M059J (cell line): ENCODE measurements at regions not wholly inside any gene's neighbourhood (a gene's known extent, or its start where the extent isn't known, plus 50 kb on each side); places are given as distances from the start of the nearest gene placed in this dataset.

ENCODE experiments used
- DNase-seq: peaks from one replicate; pipeline ENCODE4 v3.0.0-alpha.2; 2012; ENCODE audit warnings: low read depth

DNA sequence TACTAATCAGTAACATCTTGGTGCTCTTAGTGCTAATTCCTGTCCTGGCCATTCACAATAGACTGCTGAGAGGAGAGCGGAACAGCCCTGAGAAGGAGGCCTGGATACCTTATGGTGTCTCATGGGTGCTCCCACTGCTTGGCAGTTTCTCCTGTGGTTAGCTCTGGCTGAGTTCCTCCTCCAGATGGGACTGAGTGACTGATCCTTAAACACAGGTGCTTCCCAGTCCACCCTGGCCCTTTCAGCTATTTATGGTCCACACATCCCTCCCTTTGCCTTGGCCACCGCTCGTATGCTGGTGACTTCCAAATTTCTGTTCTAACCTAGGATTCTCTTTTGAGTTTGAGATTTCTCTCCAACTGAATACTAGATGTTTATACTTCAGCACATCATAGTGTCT is 157.0 kb upstream of the CACNA1E start:
- no peak for DNase-seq

DNA sequence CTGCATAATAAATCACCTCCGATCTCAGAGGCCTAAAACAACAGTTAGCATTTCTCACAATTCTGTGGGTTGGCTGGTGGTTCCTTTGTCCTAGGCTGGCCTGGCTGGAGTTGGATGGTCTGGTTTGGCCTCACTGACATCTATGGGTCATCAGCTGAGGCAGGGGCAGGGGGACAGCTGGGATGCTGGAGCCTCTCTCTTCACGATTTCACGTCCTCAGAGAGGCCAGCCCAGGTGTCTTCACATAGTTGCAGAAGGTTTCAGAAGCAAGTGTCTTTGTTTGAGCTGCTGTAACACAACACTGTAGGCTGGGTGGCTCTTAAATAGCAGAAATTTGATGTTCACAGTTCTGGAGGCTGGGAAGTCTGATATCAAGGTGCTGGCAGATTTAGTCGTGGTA is 155.5 kb upstream of the CACNA1E start:
- no peak for DNase-seq

GRCh38 chr1:181334724-181335123 is 148.6 kb upstream of the CACNA1E start:
- DNase-seq, result no peak

DNA sequence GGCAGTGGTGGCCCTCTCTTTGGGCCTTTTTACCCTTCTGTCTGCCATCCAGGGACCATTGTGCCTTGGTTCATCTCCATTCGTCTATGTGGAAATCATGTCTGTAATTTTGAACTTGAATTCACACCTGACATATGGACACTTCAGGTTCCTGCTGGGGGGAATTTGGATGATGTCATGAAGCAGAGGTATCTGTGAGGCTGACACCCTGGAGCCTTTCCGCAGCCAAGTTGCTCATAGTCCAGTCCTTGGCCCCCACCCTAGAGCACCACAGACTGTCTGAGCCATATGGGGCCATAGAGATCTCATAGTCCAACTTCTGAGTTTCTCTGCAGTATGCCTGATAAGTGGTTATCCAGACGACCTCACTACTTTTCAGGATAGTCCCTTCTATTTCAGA is 147.7 kb upstream of the CACNA1E start:
- DNase-seq, result no peak

DNA sequence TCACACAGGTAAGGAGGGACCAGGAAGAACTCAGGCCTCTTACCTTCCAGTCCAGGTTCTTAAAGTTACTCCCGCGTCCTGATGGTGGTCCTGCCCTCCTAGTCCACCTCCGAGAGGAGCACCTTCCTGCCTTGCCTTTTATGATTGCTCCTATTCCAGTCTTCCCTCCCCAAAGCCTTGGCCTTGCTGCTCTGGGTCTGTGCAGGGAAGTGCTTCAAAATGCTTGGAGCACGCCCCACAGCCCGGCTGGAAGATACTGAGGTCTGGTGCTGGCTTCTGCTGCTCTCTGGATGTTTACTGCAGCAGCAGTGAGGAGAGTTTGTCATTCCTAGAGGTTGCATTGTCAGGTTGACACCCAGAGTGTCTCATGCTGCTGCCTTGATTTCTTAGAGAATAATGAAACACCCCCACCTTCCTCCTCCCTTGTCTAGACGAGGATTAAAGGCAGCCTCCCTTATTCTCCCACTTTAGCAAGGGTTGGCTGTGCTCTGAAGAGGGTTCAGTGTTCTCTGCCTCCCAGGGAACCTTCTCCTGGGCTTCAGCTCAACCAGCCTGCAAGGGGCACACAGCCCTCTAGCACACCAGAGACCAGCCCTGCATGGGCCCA is 142.2 kb upstream of the CACNA1E start:
- DNase-seq, result no peak

- DNase-seq, result no peak
Observed at GRCh38 chr1:181344091-181344490, 139.2 kb upstream of the CACNA1E start.

- no peak for DNase-seq
Observed at GRCh38 chr1:181345146-181345545, 138.2 kb upstream of the CACNA1E start.

DNA sequence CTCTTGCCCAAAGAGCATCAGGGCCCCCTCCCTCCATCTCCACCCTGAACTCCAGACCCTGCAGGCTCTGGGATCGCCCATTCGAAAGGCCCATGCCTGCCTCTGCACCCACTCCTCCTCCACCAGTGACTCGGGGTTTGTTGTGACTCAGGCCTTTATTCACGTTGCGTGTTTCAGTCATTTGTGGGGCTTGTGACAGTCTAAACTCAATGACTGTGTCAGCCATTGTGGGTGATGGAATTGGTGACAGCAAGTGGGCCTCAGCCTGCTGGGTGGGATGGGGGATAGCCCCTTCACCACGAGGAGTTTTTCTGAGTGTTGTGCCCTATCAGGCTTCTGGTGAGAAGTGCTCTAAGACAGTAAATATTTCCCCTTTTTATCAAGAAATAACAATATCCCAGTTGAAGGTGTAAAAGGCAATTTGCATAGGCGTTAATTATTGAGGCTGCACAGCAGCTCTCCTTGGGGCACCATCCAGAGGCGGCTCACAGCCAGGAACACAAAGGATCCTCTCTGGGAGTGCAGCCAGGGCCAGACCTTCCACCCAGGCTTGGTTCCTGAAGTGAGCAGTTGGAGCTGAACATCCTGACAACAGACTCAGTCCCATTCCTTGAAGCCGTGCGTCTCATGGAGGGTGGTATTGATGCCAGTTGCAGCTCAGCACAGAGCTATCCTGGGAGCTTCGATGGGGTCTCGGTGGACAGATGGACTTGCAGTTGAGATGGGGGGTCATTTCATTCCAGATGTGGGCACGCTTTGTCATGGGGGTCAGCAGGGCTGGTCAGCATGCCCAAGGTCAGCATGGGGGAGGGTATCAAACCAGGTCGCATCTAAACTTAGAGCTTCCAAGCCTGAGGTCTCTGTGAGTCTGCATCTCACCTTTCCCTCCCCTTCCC is 135.6 kb upstream of the CACNA1E start:
- DNase-seq, result no peak

- no peak for DNase-seq
Observed at GRCh38 chr1:181349512-181349911, 133.8 kb upstream of the CACNA1E start.

DNA sequence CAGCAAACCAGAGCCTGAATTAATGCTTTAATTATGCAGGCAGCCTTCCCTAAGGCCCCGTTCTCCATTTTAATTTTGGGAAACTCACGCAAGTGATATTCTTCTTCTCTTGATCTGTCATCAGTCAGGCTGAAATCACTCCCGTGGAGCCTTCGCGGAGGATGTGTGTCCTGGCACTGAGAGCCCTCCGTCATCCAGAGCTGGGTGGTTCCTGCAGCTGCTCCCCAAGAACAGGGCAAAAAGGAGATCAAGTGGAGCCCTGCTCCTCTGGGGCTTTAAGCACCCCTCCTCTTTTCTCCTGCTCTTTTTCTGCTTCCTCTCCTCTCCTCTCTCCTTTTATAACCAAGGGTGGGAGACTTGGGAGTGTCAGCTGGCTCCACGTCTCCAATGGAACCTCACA is 133.2 kb upstream of the CACNA1E start:
- no peak for DNase-seq

GRCh38 chr1:181351740-181352139 is 131.6 kb upstream of the CACNA1E start:
- DNase-seq, result no peak

- no peak for DNase-seq
Observed at GRCh38 chr1:181352695-181353094, 130.6 kb upstream of the CACNA1E start.

DNA sequence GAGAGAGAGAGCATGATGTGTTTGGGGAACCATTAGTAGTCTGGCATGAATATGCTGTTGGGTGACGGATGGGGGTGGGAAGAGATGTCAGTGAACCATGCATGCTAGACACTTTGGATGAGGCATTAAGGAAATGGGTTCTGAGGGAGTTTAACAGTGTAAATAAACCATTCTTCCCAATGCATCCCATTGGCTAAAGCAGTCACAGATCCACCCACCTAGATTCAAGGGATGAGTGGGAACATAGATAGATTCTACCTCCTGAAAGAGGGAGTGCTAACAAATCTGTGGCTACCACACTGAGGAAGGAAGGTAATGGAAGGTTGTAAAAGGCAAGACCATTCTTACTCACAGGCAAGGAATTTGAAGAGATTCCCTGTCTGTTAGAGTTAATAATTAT is 129.8 kb upstream of the CACNA1E start:
- DNase-seq, result no peak

GRCh38 chr1:181354865-181355264 is 128.5 kb upstream of the CACNA1E start:
- no peak for DNase-seq

DNA sequence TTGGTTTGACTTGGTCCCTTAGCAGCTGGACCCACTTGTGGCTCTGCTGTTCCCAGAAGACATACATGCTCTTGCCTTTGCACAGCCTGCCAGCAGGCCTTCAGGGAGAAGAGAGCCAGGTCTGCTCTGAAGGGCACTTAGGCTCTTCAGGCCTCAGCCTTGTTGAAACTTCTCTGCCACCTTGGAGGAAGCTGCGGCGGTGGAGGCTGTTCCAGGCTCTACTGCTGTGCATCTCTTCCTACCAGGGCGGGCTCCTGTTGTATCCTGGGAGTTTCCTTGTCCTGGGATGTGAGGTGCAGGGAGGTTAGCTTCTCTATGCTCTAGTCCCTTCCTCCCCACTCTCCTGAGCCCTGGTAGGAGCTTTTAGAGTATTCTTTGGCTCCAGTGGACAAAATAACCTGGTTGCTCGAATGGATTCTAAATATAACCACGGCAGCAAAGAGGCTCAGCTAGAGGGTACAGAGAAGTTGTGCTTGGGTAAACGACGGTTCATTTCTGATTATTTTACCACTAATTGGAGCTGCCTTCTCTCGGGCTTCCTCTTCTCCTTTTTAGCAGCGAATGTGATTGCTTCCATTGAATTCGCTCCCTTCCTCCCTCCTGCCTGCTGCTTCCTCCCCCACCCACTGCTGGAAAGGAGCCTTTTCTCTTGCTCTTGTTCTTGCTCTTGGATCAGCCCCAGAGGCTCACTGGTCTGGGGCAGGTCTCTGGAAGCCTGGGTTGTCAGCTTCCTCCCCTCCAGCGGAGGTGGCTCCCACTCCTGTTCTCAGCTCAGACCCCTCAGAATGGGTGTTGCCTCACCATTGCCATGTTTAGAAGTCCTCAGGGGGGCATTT is 126.6 kb upstream of the CACNA1E start:
- DNase-seq, result no peak

DNA sequence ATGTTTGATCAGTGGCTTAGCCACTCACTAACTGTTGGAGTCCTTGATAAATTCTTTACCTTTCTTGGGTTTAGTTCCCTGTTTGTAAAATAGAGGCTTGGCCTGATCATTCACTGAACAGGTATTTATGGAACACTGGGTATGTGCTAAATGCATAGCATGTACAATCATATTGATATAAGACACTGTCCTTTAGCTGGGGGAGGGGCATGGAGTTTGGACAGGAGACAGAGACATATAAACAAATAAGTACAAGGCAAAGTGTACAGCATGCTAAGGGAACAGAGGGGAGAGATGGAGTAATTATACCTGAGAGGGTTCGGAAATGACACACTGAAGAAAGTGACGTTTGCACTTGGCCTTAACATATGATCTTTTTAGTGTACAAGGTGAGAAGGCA is 124.3 kb upstream of the CACNA1E start:
- DNase-seq, result no peak

DNA sequence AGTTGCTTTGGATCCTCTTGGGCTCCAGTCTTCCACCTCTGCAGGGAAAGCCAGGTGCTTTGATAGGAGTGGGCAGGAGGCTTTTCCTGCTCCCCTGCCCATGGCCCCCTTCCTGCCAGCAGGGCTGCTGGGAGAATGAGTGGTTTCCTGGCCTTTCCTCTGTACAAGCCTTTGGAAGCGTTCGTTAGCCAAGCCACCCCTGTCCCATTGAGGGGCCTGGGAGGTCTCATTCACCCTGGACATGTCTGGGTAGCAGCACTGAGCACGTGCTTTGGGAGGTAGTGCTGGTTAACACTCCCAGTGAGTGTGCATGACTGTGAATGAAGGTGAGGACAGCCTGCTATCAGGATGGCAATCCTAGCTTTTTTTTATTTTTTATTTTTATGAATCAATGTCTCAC is 118.5 kb upstream of the CACNA1E start:
- no peak for DNase-seq

DNA sequence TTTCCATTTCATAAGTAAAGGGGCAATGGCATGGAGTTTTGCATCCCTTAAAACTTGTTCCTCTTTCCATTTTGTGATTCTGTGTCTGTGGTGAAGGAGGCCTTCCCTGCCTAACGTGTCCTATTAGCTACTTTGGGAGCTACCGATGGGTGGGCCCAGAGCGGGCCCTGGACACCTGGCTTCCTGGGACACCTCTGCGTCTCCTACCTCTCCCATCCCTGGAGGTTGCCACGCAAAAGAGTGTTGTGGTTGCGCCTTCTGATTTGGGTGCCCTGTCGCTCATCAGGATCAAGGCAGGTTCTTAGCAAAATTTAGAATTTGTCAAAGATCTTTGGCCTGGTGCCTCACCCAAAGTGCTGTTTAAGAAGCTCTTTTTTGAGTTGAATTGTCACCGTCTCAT is 116.4 kb upstream of the CACNA1E start:
- no peak for DNase-seq

- no peak for DNase-seq
Observed at GRCh38 chr1:181369416-181369815, 113.9 kb upstream of the CACNA1E start.

DNA sequence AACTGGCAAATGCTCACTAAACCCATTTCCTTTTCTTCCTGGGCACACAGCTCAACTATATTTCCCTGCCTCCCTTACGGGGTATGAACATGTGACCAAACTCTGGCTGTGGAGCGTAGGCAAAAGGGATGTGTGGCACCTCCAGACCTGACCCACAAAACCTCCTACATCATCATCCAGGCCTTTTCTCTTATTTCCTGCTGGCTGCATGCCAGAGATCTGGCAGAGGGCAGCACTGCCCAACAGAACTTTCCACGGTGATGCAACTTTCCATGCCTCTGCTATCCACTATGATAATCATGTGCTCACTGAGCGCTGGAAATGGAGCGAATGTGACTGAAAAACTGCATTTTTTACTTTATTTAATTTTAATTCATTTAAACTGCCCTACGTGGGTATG is 99.6 kb upstream of the CACNA1E start:
- peak; percentile 6 for DNase-seq

DNA sequence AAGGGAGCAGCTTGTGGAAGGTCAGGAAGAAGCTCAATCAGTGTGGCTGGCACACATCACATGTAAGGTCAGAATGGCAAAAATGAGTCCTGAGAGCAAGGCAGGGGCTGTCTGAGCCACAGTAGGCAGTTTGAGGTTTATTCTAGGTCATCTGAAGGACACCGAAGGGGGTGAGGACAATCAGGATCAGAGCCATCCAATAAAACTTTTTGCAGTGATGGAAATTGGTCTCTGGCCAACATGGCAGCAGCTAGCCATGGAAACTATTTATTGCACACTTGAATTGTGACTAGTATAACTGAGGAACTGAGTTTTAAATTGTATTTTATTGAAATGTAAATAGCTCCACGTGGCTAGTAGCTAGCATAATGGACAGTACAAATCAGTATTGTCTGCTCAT is 97.0 kb upstream of the CACNA1E start:
- no peak for DNase-seq

DNA sequence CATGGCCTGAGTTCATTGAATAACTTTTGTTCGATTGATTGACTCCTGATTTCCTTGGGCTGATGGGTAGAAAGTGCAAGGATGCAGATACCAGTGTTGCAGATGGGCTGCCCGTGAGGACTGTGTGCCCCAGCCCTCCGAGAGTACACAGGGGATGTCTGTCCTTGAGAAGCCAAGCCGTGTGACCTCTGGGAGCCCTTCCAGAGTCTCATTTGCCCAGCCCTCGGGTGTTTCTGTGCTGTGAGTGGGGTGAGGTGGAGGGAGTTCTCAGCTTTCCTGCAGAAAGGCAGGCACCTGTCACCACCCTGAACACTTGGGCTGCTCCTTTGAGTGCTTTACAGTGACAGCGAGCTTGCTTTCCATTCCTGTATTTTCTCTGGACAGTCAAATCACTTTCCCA is 96.4 kb upstream of the CACNA1E start:
- no peak for DNase-seq

DNA sequence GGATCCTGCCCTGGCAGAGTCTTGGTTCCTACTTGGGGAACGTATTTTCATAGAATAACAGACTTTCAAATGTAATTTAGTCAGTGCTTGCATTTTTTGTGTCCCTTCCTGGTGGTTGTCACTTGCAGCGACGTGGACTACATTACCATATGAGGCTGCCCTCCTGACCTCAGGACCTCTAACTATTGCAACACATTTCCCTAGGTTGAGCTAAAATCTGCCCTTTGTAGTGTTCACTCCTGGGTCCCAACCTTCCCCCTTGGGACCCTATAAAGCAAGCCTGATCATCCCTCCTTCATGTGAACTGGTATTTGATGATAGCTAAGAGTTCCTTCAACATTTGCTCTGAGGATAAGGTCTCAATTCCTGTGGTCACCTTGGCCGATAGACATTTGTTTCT is 95.6 kb upstream of the CACNA1E start:
- DNase-seq, result no peak
